K562 (cell line): ENCODE measurements at regions not wholly inside any gene's neighbourhood (a gene's known extent, or its start where the extent isn't known, plus 50 kb on each side); places are given as distances from the start of the nearest gene placed in this dataset.

Experiments
- ATAC-seq: fragments of 200-7000 bp; cut with Tn5 transposase; 3 replicates; pipeline ENCODE4 v1.9.1; 2020; ENCODE audit warnings: moderate library complexity
- BruUV-seq: library from RNA; stranded (reverse); fragments of 400-500 nt; replicated peaks from 2 replicates; lab custom pipeline; 2021; lab: Mats Ljungman, UMichigan
- CTCF ChIA-PET: fragments of 300-600 bp; formaldehyde crosslinking; extraction: SDS; loops from one replicate; lab custom pipeline; 2021; ENCODE audit warnings: low intra/inter-chr PET ratio; lab: Yijun Ruan, JAX
- POLR2A ChIA-PET: fragments of 300-600, 350-650 bp; sonication (Branson Sonifier 250); formaldehyde crosslinking; extraction: SDS; loops from one replicate; lab custom pipeline; 2021; ENCODE audit warnings: antibody characterized with exemption, inconsistent platforms; lab: Yijun Ruan, JAX
- DNase-seq, 4 experiments: peaks; one replicate each; pipeline versions ENCODE4 v3.0.0 to v3.0.0-alpha.2; 2011 to 2018; ENCODE audit warnings: low spot score in 3 of 4, mixed read lengths in 3 of 4; ENCODE audit errors: extremely low read depth in 1 of 4
- FAIRE-seq: peaks from 2 replicates; lab custom pipeline; 2011; peaks lifted over from hg19 to GRCh38; lab: Jason Lieb, UNC
- H2AFZ ChIP-seq: 2 replicates; pipeline ENCODE4 v1.6.0; 2011; ENCODE audit warnings: low read depth, low read length, control low read depth, inconsistent platforms
- H3K27ac ChIP-seq: fragments of 200-600 bp; 3 replicates; pipeline ENCODE4 v1.8.0; 2011; ENCODE audit warnings: low read depth, mild to moderate bottlenecking, control low read depth, inconsistent platforms, low read length, moderate library complexity, mixed read lengths; ENCODE audit errors: extremely low read depth
- H3K27me3 ChIP-seq, 2 experiments: fragments of 300-600 bp in 1 of 2; 2 replicates in 1 of 2; 3 replicates in 1 of 2; pipeline versions ENCODE4 v1.6.0 to v1.8.0; 2011; ENCODE audit warnings: inconsistent platforms in 2 of 2, low read length in 2 of 2, mild to moderate bottlenecking in 1 of 2, mixed read lengths in 1 of 2, moderate library complexity in 1 of 2; ENCODE audit not compliant: control insufficient read depth in 2 of 2, insufficient read depth in 2 of 2
- H3K36me3 ChIP-seq: fragments of 300-600 bp; 3 replicates; pipeline ENCODE4 v1.8.0; 2011; ENCODE audit warnings: mild to moderate bottlenecking, low read length, inconsistent platforms; ENCODE audit not compliant: control insufficient read depth, insufficient read depth
- H3K4me1 ChIP-seq, 2 experiments: fragments of 200-600 bp in 1 of 2; replicated peaks in 1 of 2; 2 replicates in 1 of 2; 3 replicates in 1 of 2; pipeline versions ENCODE4 v1.5.1 to v1.8.0; 2011; ENCODE audit warnings: inconsistent platforms in 2 of 2, low read length in 2 of 2, mild to moderate bottlenecking in 1 of 2, mixed read lengths in 1 of 2, moderate library complexity in 1 of 2; ENCODE audit not compliant: control insufficient read depth in 2 of 2, insufficient read depth in 2 of 2
- H3K4me2 ChIP-seq: 2 replicates; pipeline ENCODE4 v1.6.1; 2011; ENCODE audit warnings: low read length, control low read depth, inconsistent platforms, mixed read lengths; ENCODE audit not compliant: insufficient read depth
- H3K4me3 ChIP-seq: fragments of 200-600 bp; sonication (generic), shearing (Covaris generic); 2 replicates; pipeline ENCODE4 v1.5.1; 2016; ENCODE audit warnings: control low read depth, inconsistent platforms
- H3K79me2 ChIP-seq: fragments of 200-600 bp; 3 replicates; pipeline ENCODE4 v1.8.0; 2011; ENCODE audit warnings: low read length, inconsistent platforms; ENCODE audit not compliant: control insufficient read depth, insufficient read depth
- H3K9ac ChIP-seq, 2 experiments: 2 replicates each; pipeline versions ENCODE4 v1.6.0 to v1.6.1; 2011; ENCODE audit warnings: low read depth in 2 of 2, low read length in 2 of 2, control low read depth in 1 of 2, inconsistent platforms in 1 of 2, mild to moderate bottlenecking in 1 of 2, mixed read lengths in 1 of 2; ENCODE audit not compliant: insufficient read depth in 1 of 2
- H3K9me1 ChIP-seq: one replicate; pipeline ENCODE4 v1.6.0; 2011; ENCODE audit warnings: inconsistent platforms, mild to moderate bottlenecking, low read length, moderate library complexity; ENCODE audit not compliant: control insufficient read depth, insufficient read depth
- H3K9me3 ChIP-seq: replicated peaks from 2 replicates; pipeline ENCODE4 v1.5.1; 2011; ENCODE audit warnings: low read depth, low read length, inconsistent platforms; ENCODE audit not compliant: control insufficient read depth, insufficient read depth
- H4K20me1 ChIP-seq: replicated peaks from 2 replicates; pipeline ENCODE4 v1.6.1; 2011; ENCODE audit warnings: low read length, inconsistent platforms, mixed read lengths; ENCODE audit not compliant: control insufficient read depth, insufficient read depth
- GATAD2A ChIP-seq: fragments of 450-650 bp; IDR thresholded peaks from 2 replicates; pipeline ENCODE4 v1.6.1; 2017
- HCFC1 ChIP-seq: IDR thresholded peaks from 2 replicates; pipeline ENCODE4 v1.6.1; 2012; ENCODE audit warnings: low read depth, low read length, improper control_type of control experiment
- PCBP2 ChIP-seq: fragments of 200-400 bp; formaldehyde crosslinking; IDR thresholded peaks from 2 replicates; pipeline ENCODE4 v1.6.1; 2018; ENCODE audit warnings: low read length, low read depth, mild to moderate bottlenecking, moderate library complexity; ENCODE audit not compliant: poor library complexity, severe bottlenecking
- PTTG1 ChIP-seq: fragments of 450-650 bp; IDR thresholded peaks from 2 replicates; pipeline ENCODE4 v1.6.1; 2016; ENCODE audit warnings: low read depth, mild to moderate bottlenecking, missing genetic modification characterization, missing compliant biosample characterization
- SPI1 ChIP-seq: IDR thresholded peaks from 2 replicates; pipeline ENCODE4 v1.6.1; 2011; ENCODE audit warnings: low read depth, low read length, control low read depth, borderline replicate concordance
- TAF1 ChIP-seq: IDR thresholded peaks from 2 replicates; pipeline ENCODE4 v1.6.1; 2011; ENCODE audit warnings: mild to moderate bottlenecking, low read length, moderate library complexity; ENCODE audit not compliant: insufficient read depth, control insufficient read depth, severe bottlenecking; ENCODE audit errors: extremely low read depth
- TFAM ChIP-seq: fragments of 250-450 bp; sonication (Bioruptor Pico); conservative IDR thresholded peaks from 2 replicates; pipeline ENCODE4 v1.5.0; 2021; ENCODE audit warnings: mild to moderate bottlenecking, moderate library complexity
- ZNF75A ChIP-seq: fragments of 450-650 bp; formaldehyde crosslinking; IDR thresholded peaks from 2 replicates; pipeline ENCODE4 v1.4.0; 2020; ENCODE audit warnings: mild to moderate bottlenecking
- ZNF766 ChIP-seq: fragments of 200-800 bp; sonication (Bioruptor generic); conservative IDR thresholded peaks from 2 replicates; pipeline ENCODE4 v1.6.1; 2016; ENCODE audit warnings: missing genetic modification characterization, missing compliant biosample characterization
- WGBS: fragments of 100-300 bp; shearing (Covaris generic); methylation state at CpG from one replicate; pipeline ENCODE4 v1.1.6; 2016; ENCODE audit warnings: low coverage, mixed read lengths; ENCODE audit not compliant: insufficient coverage; ENCODE audit errors: missing lambda C conversion rate; 5-methylcytosine and 5-hydroxymethylcytosine counted together
- in situ Hi-C: fragments of 300-500 bp; cut with MboI; formaldehyde crosslinking; loops from 4 replicates; pipeline ENCODE4 v1.15.0; 2018; ENCODE audit warnings: inconsistent platforms, mixed read lengths
- intact Hi-C: fragments of 100-400 bp; cut with micrococcal nuclease; formaldehyde crosslinking; loops from 2 replicates; pipeline ENCODE4 v1.14.2; 2022
- TF ChIP-seq, protein P1 (sequence below): IDR thresholded peaks from 3 replicates; pipeline ENCODE4 v1.6.1; 2011; ENCODE audit warnings: borderline replicate concordance, mild to moderate bottlenecking; ENCODE audit not compliant: insufficient read length, insufficient read depth
- TF ChIP-seq, protein P2 (sequence below): sonication (generic); formaldehyde crosslinking; IDR thresholded peaks from 2 replicates; pipeline ENCODE4 v1.4.0; 2020; ENCODE audit warnings: mild to moderate bottlenecking, missing genetic modification reagents
- TF ChIP-seq, protein P3 (sequence below): fragments of 450-650 bp; IDR thresholded peaks from 2 replicates; pipeline ENCODE4 v1.6.1; 2018; ENCODE audit not compliant: partially characterized antibody

DNA sequence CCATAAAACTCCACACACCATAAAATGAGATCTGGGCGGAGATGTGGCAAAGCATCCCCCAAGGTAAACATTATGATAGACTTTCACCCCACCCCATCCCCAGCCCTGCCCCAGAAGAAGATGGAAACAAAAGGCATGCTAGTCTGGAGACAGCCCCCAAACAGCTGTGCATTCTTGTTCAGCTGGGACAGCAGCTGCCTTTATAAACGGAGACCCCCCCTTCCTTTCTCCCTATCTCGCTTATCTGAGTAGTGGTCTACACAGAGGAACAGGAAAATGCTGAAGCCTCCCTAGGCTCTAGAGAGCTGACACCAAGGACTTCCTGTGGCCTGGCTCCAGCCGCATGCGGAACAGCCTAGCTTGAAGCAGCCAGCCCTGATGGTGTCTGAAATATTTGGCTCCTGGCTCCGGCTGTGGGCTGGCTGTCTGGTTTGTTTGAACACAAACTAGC is 190.3 kb upstream of the ANKFN1 start:
- no peak for FAIRE-seq

More for the DNA sequence above, 190.3 kb upstream of the ANKFN1 start:
- H3K36me3 ChIP-seq = no peaks in the 10 kb centered on the region
- intact Hi-C loops (loop anchor here (10.0 kb wide), 1 partner anchor 438 kb away; no protein-coding TSS in a partner anchor), in situ Hi-C loops (no loop called here)
- H3K9ac ChIP-seq = no peak overlapping the region
- H2AFZ ChIP-seq = no peak overlapping the region
- no peak overlapping the region for H3K4me2 ChIP-seq
- no TSS peak for BruUV-seq
- H3K9me1 ChIP-seq = no peaks in the 10 kb centered on the region
- TF ChIP-seq SPI1 (no peak), PTTG1 (tag) (no peak), ZNF766 (CRISPR knock-in tag) (no peak), TFAM (CRISPR knock-in tag) (no peak), PCBP2 (no peak), TAF1 (no peak), HCFC1 (no peak), GATAD2A (no peak), ZNF75A (CRISPR knock-in tag) (no peak)
- TF ChIP-seq, protein P1, sequence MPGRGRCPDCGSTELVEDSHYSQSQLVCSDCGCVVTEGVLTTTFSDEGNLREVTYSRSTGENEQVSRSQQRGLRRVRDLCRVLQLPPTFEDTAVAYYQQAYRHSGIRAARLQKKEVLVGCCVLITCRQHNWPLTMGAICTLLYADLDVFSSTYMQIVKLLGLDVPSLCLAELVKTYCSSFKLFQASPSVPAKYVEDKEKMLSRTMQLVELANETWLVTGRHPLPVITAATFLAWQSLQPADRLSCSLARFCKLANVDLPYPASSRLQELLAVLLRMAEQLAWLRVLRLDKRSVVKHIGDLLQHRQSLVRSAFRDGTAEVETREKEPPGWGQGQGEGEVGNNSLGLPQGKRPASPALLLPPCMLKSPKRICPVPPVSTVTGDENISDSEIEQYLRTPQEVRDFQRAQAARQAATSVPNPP = no peak
- TF ChIP-seq, protein P2, sequence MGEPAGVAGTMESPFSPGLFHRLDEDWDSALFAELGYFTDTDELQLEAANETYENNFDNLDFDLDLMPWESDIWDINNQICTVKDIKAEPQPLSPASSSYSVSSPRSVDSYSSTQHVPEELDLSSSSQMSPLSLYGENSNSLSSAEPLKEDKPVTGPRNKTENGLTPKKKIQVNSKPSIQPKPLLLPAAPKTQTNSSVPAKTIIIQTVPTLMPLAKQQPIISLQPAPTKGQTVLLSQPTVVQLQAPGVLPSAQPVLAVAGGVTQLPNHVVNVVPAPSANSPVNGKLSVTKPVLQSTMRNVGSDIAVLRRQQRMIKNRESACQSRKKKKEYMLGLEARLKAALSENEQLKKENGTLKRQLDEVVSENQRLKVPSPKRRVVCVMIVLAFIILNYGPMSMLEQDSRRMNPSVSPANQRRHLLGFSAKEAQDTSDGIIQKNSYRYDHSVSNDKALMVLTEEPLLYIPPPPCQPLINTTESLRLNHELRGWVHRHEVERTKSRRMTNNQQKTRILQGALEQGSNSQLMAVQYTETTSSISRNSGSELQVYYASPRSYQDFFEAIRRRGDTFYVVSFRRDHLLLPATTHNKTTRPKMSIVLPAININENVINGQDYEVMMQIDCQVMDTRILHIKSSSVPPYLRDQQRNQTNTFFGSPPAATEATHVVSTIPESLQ (CRISPR knock-in tag) = no peak
- TF ChIP-seq, protein P3, sequence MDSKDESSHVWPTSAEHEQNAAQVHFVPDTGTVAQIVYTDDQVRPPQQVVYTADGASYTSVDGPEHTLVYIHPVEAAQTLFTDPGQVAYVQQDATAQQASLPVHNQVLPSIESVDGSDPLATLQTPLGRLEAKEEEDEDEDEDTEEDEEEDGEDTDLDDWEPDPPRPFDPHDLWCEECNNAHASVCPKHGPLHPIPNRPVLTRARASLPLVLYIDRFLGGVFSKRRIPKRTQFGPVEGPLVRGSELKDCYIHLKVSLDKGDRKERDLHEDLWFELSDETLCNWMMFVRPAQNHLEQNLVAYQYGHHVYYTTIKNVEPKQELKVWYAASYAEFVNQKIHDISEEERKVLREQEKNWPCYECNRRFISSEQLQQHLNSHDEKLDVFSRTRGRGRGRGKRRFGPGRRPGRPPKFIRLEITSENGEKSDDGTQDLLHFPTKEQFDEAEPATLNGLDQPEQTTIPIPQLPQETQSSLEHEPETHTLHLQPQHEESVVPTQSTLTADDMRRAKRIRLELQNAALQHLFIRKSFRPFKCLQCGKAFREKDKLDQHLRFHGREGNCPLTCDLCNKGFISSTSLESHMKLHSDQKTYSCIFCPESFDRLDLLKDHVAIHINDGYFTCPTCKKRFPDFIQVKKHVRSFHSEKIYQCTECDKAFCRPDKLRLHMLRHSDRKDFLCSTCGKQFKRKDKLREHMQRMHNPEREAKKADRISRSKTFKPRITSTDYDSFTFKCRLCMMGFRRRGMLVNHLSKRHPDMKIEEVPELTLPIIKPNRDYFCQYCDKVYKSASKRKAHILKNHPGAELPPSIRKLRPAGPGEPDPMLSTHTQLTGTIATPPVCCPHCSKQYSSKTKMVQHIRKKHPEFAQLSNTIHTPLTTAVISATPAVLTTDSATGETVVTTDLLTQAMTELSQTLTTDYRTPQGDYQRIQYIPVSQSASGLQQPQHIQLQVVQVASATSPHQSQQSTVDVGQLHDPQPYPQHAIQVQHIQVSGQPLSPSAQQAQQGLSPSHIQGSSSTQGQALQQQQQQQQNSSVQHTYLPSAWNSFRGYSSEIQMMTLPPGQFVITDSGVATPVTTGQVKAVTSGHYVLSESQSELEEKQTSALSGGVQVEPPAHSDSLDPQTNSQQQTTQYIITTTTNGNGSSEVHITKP = no peak
- no peak for DNase-seq
- no peak overlapping the region for H3K27ac ChIP-seq
- 1% methylated on average over 6 of the region's 6 CpGs for WGBS
- H3K4me1 ChIP-seq = no peaks in the 10 kb centered on the region
- H3K9me3 ChIP-seq = no peaks in the 10 kb centered on the region
- H4K20me1 ChIP-seq = no peaks in the 10 kb centered on the region
- no peak overlapping the region for H3K4me3 ChIP-seq
- no peaks in the 10 kb centered on the region for H3K27me3 ChIP-seq
- ATAC-seq = no peak
- ChIA-PET POLR2A (interaction anchor here (0.5 kb wide), 1 partner anchor 229 kb away, joined by 3 read pairs; no protein-coding TSS in a partner anchor), CTCF (no interaction called here)
- no peaks in the 10 kb centered on the region for H3K79me2 ChIP-seq
